OCI-LY1 (cell line): ENCODE measurements at regions not wholly inside any gene's neighbourhood (a gene's known extent, or its start where the extent isn't known, plus 50 kb on each side); places are given as distances from the start of the nearest gene placed in this dataset.

Experiments used
- H2AFZ ChIP-seq: fragments of 200-600 bp; sonication (generic), shearing (Covaris generic); 2 replicates; pipeline ENCODE4 v1.6.0; 2014; ENCODE audit warnings: antibody characterized with exemption, mild to moderate bottlenecking, low read length
- H3F3A ChIP-seq: fragments of 200-600 bp; sonication (generic), shearing (Covaris generic); 2 replicates; pipeline ENCODE4 v1.6.0; 2014; ENCODE audit warnings: mild to moderate bottlenecking, antibody characterized with exemption, low read length, moderate library complexity; ENCODE audit not compliant: insufficient read depth
- H3K27ac ChIP-seq: fragments of 200-600 bp; sonication (generic); 2 replicates; pipeline ENCODE4 v1.5.1; 2014; ENCODE audit warnings: low read length, mixed run types, mild to moderate bottlenecking, low read depth; ENCODE audit not compliant: poor library complexity, severe bottlenecking
- H3K27me3 ChIP-seq: fragments of 200-600 bp; sonication (generic); 2 replicates; pipeline ENCODE4 v1.6.0; 2014; ENCODE audit warnings: antibody characterized with exemption, mild to moderate bottlenecking, low read length, moderate library complexity; ENCODE audit not compliant: insufficient read depth
- H3K36me3 ChIP-seq: fragments of 200-600 bp; sonication (generic); 2 replicates; pipeline ENCODE4 v1.6.1; 2014; ENCODE audit warnings: mild to moderate bottlenecking, antibody characterized with exemption, low read length, moderate library complexity, mixed read lengths; ENCODE audit not compliant: insufficient read depth
- H3K4me1 ChIP-seq: fragments of 200-600 bp; sonication (generic); 2 replicates; pipeline ENCODE4 v1.5.1; 2014; ENCODE audit warnings: mild to moderate bottlenecking, low read length, moderate library complexity; ENCODE audit not compliant: insufficient read depth, severe bottlenecking
- H3K4me2 ChIP-seq: fragments of 200-600 bp; sonication (generic), shearing (Covaris generic); 2 replicates; pipeline ENCODE4 v1.6.1; 2014; ENCODE audit warnings: low read length
- H3K4me3 ChIP-seq: fragments of 200-600 bp; sonication (generic); 2 replicates; pipeline ENCODE4 v1.5.1; 2014; ENCODE audit warnings: low read length, low read depth, mild to moderate bottlenecking, mixed read lengths; ENCODE audit not compliant: poor library complexity, severe bottlenecking
- H3K79me2 ChIP-seq: fragments of 200-600 bp; shearing (Covaris generic); 2 replicates; pipeline ENCODE4 v1.6.1; 2016; ENCODE audit warnings: mixed run types, low read length, mixed read lengths; ENCODE audit not compliant: insufficient read depth
- H3K9ac ChIP-seq: fragments of 200-600 bp; sonication (generic), shearing (Covaris generic); 2 replicates; pipeline ENCODE4 v1.6.1; 2014; ENCODE audit warnings: mild to moderate bottlenecking, low read length, mixed read lengths
- H3K9me2 ChIP-seq: fragments of 200-600 bp; sonication (generic), shearing (Covaris generic); 2 replicates; pipeline ENCODE4 v1.6.1; 2014; ENCODE audit warnings: low read depth, mild to moderate bottlenecking, low read length, mixed read lengths
- H3K9me3 ChIP-seq: fragments of 200-600 bp; shearing (Covaris generic); 2 replicates; pipeline ENCODE4 v1.6.1; 2014; ENCODE audit warnings: low read length, mixed read lengths
- H4K20me1 ChIP-seq: fragments of 200-600 bp; sonication (generic), shearing (Covaris generic); 2 replicates; pipeline ENCODE4 v1.6.0; 2016; ENCODE audit warnings: mild to moderate bottlenecking, low read length; ENCODE audit not compliant: insufficient read depth
- EZH2 ChIP-seq: fragments of 200-600 bp; sonication (generic), shearing (Covaris generic); IDR thresholded peaks from 2 replicates; pipeline ENCODE4 v1.8.0; 2017; ENCODE audit warnings: borderline replicate concordance, mixed run types, mild to moderate bottlenecking, antibody characterized with exemption, low read length, moderate library complexity, mixed read lengths
- TF ChIP-seq, protein P1 (sequence below): fragments of 200-600 bp; sonication (generic), shearing (Covaris generic); IDR thresholded peaks from 2 replicates; pipeline ENCODE4 v1.5.1; 2017; ENCODE audit warnings: mild to moderate bottlenecking, antibody characterized with exemption, low read length, moderate library complexity, mixed read lengths

DNA sequence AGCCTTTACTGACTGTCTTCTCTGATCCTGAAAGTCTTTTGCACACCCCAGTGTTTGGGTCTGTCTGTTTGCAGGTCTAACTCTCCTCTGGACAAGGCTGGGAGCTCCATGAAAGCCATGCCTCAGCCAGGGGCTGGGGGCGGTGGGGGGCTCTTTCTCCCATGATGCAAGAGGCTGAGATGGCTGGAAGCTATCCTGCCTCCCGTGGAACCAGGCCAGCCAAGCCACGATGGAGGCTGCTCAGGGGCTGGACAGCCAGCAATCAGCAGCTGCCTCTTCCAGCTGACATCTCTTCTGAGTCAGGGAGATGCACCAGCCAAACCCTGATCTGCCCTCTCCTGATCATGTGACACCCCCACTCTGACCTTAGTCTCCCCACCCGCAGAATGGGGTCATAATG is 154.0 kb downstream of the BARX1 start:
- no peak overlapping the region for H3K4me3 ChIP-seq
- H3K27ac ChIP-seq: no peak overlapping the region
- no peaks in the 10 kb centered on the region for H3K9me3 ChIP-seq
- H3K36me3 ChIP-seq: no peaks in the 10 kb centered on the region
- H4K20me1 ChIP-seq: no peaks in the 10 kb centered on the region
- no peaks in the 10 kb centered on the region for H3K27me3 ChIP-seq
- no peaks in the 10 kb centered on the region for H3K4me1 ChIP-seq
- H3K79me2 ChIP-seq: no peaks in the 10 kb centered on the region
- no peak overlapping the region for H3K4me2 ChIP-seq
- no peak overlapping the region for H2AFZ ChIP-seq
- TF ChIP-seq, protein P1, sequence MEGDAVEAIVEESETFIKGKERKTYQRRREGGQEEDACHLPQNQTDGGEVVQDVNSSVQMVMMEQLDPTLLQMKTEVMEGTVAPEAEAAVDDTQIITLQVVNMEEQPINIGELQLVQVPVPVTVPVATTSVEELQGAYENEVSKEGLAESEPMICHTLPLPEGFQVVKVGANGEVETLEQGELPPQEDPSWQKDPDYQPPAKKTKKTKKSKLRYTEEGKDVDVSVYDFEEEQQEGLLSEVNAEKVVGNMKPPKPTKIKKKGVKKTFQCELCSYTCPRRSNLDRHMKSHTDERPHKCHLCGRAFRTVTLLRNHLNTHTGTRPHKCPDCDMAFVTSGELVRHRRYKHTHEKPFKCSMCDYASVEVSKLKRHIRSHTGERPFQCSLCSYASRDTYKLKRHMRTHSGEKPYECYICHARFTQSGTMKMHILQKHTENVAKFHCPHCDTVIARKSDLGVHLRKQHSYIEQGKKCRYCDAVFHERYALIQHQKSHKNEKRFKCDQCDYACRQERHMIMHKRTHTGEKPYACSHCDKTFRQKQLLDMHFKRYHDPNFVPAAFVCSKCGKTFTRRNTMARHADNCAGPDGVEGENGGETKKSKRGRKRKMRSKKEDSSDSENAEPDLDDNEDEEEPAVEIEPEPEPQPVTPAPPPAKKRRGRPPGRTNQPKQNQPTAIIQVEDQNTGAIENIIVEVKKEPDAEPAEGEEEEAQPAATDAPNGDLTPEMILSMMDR: no peak
- TF ChIP-seq EZH2: no peak
- no peaks in the 10 kb centered on the region for H3F3A ChIP-seq
- no peaks in the 10 kb centered on the region for H3K9me2 ChIP-seq
- no peak overlapping the region for H3K9ac ChIP-seq

DNA sequence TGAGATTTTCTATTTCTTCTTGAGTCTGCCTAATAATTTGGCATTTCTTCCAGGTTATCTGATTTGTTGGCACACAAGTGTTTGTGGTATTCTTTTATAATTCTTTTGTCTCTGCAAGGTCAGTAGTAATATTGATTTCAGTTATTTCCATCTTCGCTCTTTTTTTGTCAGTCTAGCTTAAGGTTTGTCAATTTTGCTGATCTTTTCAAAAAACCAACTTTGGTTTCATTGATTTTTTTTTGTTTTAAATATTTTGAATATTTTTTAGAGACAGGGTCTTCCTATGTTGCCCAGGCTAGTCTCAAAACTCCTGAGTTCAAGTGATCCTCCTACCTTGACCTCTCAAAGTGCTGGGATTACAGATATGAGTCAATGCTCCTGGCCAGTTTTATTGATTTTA is 162.8 kb downstream of the BARX1 start:
- no peak for TF ChIP-seq EZH2
- TF ChIP-seq, protein P1: no peak
- H3K4me1 ChIP-seq: no peaks in the 10 kb centered on the region
- H3K79me2 ChIP-seq: no peaks in the 10 kb centered on the region
- H3K27ac ChIP-seq: no peak overlapping the region
- H3F3A ChIP-seq: no peaks in the 10 kb centered on the region
- no peak overlapping the region for H2AFZ ChIP-seq
- no peaks in the 10 kb centered on the region for H3K9me3 ChIP-seq
- no peaks in the 10 kb centered on the region for H4K20me1 ChIP-seq
- H3K36me3 ChIP-seq: no peaks in the 10 kb centered on the region
- H3K4me3 ChIP-seq: no peak overlapping the region
- no peaks in the 10 kb centered on the region for H3K27me3 ChIP-seq
- no peak overlapping the region for H3K4me2 ChIP-seq
- no peaks in the 10 kb centered on the region for H3K9me2 ChIP-seq
- no peak overlapping the region for H3K9ac ChIP-seq

DNA sequence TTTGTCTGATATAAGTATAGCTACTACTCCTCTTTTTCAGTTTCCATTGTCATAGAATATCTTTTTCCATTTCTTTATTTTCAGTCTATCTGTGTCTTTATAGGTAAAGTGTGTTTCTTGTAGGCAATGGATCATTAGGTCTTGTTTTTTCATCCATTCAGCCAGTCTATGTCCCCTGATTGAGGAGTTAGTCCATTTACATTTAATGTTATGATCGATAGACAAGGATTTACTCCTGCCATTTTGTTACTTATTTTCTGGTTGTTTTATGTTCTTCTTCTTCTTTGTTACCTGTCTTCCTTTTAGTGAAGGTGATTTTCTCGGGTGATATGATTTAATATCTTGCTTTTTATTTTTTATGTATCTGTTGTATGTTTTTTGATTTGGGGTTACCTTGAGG is 169.0 kb downstream of the BARX1 start:
- no peak for TF ChIP-seq EZH2
- TF ChIP-seq, protein P1: no peak
- no peaks in the 10 kb centered on the region for H4K20me1 ChIP-seq
- H2AFZ ChIP-seq: no peak overlapping the region
- H3K9ac ChIP-seq: no peak overlapping the region
- H3K4me2 ChIP-seq: no peak overlapping the region
- H3K27me3 ChIP-seq: no peaks in the 10 kb centered on the region
- no peak overlapping the region for H3K27ac ChIP-seq
- no peaks in the 10 kb centered on the region for H3K9me3 ChIP-seq
- H3K9me2 ChIP-seq: no peaks in the 10 kb centered on the region
- H3K4me1 ChIP-seq: no peaks in the 10 kb centered on the region
- no peak overlapping the region for H3K4me3 ChIP-seq
- no peaks in the 10 kb centered on the region for H3K79me2 ChIP-seq
- H3K36me3 ChIP-seq: no peaks in the 10 kb centered on the region
- H3F3A ChIP-seq: no peaks in the 10 kb centered on the region
